Ureter (tissue), 1 donor: ENCODE measurements at regions not wholly inside any gene's neighbourhood (a gene's known extent, or its start where the extent isn't known, plus 50 kb on each side); places are given as distances from the start of the nearest gene placed in this dataset.

ENCODE experiments used
- DNase-seq: peaks from one replicate; pipeline ENCODE4 v3.0.0-alpha.2; 2020; ENCODE audit warnings: low spot score
- donor health status: DM: yes; HTN: yes; CAD: no.

DNA sequence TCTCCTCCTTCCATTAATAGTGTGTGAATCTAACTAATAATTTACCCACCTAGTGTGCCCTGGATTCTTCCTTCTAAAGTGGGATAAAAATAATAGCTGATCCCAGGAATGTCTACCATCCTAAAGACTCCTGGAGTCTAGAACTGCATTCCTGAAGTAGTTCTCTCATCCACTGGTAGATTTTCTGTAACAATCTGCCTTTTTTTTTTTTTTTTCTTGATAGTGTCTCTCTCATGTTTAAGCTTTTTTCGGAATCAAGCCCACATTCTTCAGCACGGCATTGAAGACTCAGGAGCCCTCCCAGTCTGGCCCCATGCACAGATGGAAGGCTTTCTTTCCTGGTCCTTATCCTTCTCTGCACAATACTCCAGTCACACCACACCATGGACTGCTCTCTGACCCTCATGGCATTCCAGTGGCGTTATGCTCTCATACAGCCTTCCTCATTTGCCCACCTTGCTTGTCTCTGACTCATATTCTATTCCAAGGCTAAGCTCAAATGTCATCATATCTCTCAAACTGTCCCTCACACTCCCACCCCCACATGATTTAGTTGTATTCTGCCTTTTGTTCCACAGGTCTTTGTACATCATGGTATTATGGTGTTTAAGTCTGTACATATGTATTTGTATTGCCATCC lies 68.7 kb upstream of the FRY start:
- DNase-seq = no peak

DNA sequence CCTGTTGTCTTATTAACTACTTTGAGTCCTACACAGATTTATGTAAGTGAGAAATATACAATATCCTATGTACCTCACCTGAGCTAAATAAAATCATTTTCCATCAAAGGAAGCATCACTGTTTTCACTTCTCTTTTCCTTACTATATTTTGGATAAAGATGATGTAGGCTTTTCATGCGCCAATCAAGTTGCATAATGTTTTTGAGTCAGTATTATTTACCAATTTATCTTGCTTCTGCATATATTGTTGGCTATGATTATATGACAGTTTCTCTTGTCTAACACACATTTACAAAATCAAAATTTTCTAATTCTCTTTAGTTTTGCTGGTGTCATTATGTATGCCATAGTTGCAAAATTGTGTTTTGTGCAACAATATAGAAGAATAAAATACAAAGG lies 67.9 kb upstream of the FRY start:
- DNase-seq = no peak

GRCh38 chr13:31964168-31964567 lies 67.4 kb upstream of the FRY start:
- DNase-seq = no peak

- no peak for DNase-seq
These were observed 66.1 kb upstream of the FRY start for GRCh38 chr13:31965361-31966066.

GRCh38 chr13:31967155-31967554 lies 64.4 kb upstream of the FRY start:
- no peak for DNase-seq

DNA sequence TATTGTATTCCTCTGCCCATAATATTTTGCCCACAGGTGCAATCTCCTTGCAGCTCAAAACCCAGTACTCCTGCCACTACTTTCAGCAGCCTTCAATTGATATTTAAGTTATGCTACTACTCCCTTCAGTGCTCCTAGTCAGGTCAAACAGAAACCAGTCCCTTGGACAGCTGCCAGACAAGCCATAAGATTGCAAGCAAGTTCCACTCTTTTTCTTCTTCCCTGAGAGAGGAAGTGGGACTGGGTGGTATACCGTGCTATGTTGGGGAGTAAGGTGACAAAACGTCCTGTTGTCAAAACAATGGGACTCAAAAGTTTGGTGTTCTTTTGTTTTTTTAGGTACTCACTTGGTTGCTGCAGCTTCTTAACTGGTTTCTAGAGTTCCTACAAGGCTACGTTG lies 63.1 kb upstream of the FRY start:
- DNase-seq = peak; percentile 58

DNA sequence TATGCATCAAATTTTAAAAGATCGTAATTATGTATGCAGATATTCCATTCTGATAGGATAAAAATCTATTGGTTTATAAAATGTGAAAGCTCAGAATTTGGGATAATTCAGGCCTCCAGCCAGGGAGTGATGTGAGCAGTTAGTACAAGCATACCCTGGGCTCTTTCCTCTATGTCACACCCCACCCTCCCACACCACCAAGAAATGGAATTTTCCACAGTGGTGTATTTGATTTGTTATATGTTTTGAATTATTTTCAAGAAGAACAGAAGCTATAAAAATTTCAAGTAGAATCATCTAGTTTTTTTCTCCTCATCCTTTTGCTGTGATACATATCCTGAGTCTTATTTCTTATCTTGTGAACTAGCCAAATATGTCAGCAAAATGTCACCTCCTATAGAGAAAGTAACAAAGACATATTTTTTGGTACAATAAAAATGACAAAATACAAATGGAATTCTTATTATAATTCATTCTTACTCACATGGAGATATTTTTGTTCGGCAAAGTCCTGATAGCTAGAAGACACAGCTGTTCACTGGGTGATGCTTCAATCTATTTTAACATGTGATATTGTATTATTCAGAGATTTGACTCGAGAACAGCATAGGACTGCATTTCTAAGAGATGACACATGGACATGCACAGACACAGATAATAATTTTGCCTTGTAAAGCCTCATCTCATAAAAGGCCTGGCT lies 61.2 kb upstream of the FRY start:
- DNase-seq = no peak

DNA sequence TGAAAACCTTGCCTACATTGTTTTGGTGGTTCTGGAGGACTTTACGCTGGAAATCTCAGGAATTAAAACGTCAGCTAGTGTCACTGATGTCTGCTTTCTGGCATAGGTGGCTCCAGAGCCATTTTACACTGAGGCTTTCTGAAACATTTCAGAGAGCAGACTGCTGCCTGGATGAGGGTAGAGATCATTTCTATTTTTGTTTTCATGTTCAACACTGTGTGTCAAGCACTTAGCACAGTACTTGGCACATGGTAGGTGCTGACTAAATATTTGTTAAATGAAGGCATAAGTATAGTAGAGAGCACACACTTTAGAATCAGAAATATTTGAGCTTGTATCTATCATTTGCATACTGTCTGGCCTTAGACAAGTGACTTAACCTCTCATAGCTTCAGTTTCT lies 59.1 kb upstream of the FRY start:
- no peak for DNase-seq

- no peak for DNase-seq
These were observed 53.6 kb upstream of the FRY start for GRCh38 chr13:31978021-31978420.

- no peak for DNase-seq
These were observed 50.7 kb upstream of the FRY start for GRCh38 chr13:31980830-31981229.
